Fibroblast of peridontal ligament (primary cell): ENCODE measurements at regions not wholly inside any gene's neighbourhood (a gene's known extent, or its start where the extent isn't known, plus 50 kb on each side); places are given as distances from the start of the nearest gene placed in this dataset.
"Not testable (repeated sequence)": the region's sequence is repeated elsewhere in the genome, so short reads cannot be mapped to it uniquely, and the experiment has no call there.

Experiments
- DNase-seq: peaks from one replicate; pipeline ENCODE4 v3.0.0-alpha.2; 2010; ENCODE audit errors: extremely low read depth

GRCh38 chr3:24684506-24685023 is 189.9 kb upstream of the THRB start:
- no peak for DNase-seq

- peak; percentile 83 for DNase-seq
Observed at GRCh38 chr3:24686808-24687207, 192.2 kb upstream of the THRB start.

DNA sequence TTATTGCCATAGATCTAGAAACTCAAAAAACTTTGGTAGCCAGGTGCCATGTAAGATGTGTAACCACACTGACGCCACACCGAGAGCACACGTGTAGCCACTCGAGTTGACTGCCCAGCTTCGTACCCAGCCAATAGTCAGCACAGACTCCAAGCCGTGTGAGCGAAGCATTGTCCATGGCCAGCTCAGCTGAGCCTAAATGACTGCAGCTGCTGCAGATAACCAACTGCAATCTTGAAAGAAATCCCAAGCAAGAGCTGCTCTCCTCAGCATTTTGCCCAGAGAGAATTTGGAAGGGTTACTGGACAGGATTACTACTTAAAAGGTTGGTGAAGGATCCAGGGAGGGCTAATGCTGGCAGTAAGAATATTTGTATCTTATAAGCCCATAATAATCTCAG is 193.0 kb upstream of the THRB start:
- DNase-seq: no peak

DNA sequence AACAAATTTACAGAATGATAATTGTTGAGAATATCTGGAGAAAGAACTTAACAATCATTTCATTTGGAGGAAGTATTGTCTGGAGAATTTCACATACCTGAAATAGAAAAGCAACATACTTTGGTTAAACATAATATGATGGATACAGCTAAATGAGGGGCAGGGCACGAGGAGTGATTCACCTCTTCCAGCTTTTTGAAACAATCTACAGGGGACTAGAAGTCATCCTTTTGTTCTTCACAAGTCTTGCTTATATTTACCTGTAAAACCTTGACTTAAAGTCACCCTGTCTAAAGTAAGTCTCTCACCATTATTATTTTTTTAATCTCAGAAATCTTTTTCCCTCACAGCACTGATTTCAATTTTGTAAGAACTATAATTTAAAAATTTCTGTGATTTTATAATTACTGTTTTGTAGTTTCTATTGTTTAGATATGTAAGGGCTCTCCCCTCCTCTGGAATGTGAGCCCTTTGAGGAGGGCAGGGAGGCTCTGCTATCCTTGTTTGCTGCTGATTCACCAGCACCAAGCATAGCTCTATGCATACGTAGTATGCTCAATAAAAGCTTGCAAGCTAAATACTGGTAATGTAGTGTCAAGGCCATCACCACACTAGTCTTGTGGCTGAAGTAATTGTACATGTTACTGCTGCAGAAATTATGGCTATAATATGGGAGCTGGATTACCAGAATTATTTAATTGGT is 193.9 kb upstream of the THRB start:
- peak; percentile 19 for DNase-seq

DNA sequence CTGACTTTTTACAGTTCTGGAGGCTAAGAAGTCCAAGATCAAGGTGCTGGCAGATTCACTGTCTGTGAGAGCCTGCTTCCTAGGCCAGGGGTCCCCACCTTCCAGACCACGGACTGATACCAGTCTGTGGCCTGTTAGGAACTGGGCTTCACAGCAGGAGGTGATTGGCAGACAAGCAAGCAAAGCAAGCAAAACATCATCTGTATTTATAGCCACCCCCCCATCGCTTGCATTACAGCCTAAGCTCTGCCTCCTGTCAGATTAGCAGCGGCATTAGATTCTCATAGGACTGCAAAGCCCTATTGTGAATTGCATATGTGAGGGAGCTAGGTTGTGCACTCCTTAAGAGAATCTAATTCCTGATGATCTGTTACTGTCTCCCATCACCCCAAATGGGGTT is 194.7 kb upstream of the THRB start:
- no peak for DNase-seq

DNA sequence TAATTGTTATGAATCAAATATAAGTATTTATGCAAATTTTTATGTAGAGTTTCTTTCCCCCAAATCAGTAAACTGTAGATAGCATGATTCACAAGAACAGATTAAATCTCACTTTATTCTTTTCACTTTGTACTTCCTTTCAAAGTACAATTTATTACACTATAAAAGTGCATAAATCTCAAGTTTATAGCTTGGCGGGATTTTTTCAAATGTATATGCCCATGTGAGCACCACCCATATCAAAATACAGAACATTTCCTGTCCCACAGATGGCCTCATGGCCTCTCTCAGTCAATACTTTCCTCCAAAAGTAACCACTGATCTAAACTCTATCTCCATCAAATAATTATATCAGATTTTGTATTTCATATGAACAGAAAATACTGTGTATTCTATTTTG is 196.1 kb upstream of the THRB start:
- no peak for DNase-seq

DNA sequence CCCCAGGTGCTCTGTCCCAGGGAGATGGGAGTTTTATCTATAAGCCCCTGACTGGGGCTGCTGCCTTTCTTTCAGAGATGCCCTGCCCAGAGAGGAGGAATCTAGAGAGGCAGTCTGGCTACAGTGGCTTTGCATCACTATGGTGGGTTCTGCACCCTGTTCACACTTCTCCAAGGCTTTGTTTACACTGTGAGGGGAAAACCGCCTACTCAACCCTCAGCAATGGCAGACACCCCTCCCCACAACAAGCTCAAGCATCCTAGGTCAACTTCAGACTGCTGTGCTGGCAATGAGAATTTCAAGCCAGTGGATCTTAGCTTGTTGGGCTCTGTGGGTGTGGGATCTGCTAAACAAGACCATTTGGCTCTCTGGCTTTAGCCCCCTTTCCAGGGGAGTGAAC is 204.4 kb upstream of the THRB start:
- not testable (repeated sequence) for DNase-seq

DNA sequence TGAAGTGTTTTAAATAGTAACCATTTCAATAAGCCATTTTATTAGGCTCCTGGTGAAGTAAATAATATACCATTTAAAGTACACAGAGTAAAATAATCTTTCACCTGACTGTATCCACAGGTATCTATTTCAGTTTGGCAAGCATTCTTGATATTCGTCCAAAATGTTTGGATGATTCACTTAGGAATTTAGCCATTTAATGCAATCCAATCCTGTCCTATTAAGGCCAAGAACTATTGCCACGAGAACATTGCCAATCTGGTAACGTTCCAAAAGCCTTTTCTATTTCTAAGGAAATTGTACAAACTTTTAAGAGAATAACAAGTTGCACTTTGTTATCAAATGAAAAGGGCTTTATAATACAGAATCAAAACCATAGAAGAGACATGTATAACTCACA is 209.8 kb upstream of the THRB start:
- peak; percentile 59 for DNase-seq

DNA sequence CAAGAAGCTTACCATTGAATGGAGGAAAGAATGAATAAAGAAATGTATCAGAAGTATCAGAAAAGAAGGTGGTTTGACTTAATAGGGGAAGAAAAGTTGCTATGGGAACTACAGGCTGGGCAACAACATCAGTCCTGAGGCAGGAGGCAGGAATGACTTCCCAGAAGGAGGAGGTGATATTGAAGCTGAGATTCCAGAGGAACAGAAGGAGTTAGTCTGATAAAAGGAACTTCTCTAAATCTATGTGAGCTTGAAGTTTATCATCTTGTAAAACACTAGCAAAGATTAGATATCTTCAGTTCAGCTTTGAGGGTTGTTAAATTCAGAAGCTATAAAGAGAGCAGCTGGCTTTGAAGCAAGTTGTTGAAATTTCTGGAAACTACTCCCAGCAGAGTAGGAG is 213.3 kb upstream of the THRB start:
- DNase-seq: no peak

GRCh38 chr3:24709956-24710355 is 215.3 kb upstream of the THRB start:
- no peak for DNase-seq

GRCh38 chr3:24713516-24713915 is 218.9 kb upstream of the THRB start:
- DNase-seq: no peak

DNA sequence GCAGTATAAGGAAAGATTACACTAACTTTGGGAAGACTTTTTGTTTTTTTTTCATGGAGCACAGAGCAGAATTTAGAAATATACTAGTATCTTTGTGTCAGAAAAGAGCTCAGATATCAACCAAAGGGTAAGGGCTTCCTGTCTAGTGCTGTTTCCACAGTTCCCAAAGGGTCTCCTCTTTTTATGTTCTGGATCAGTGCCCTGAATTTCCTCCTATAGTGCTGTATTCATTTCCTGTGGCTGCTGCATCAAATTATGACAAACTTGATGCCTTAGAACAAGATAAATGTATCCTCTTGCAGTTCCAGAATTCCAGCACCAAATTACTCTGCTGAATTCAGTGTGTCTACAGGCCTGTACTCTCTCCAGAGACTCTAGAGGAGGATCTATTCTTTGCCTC is 219.8 kb upstream of the THRB start:
- DNase-seq: no peak

GRCh38 chr3:24715171-24715792 is 220.6 kb upstream of the THRB start:
- DNase-seq: no peak

GRCh38 chr3:24722087-24722486 is 227.4 kb upstream of the THRB start:
- no peak for DNase-seq

GRCh38 chr3:24725514-24726255 is 231.0 kb upstream of the THRB start:
- DNase-seq: no peak

DNA sequence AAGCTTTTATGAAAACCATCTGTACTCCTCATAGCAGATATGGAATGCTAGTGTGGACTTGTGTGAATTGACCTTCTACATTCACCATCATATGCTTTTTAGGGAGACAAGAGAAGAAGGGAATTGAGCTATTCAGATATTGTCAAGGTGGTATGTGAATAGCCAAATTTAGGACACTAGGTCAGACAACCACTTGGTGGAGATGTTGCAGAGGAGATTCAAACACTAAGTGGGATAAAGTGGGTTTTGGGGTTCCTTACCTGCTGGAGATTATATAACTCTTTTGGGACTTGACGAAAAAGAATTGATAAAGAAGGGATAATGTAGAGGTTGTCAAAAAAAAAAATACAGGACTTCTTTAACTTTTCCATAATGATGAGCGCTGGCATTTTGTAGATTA is 231.8 kb upstream of the THRB start:
- DNase-seq: no peak

- DNase-seq: no peak
Observed at GRCh38 chr3:24730173-24730572, 235.5 kb upstream of the THRB start.

DNA sequence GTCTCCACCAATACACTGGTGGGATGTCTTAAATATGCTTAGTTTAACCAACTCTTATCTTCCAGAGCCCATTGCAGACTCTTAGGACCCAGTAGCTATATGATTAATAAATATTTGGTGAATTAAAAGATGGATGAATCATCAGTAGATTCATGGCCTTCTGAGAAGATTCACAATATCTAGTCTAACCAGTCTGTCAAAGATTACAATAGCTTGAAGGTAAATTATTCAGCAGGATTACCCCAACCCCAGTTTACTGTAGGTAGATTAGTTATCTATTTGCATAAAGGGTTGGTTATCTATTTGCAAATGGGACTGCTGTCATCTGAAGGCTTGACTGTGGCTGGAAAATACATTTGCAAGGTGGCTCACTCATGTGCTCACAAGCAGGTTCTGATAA is 239.4 kb upstream of the THRB start:
- no peak for DNase-seq

DNA sequence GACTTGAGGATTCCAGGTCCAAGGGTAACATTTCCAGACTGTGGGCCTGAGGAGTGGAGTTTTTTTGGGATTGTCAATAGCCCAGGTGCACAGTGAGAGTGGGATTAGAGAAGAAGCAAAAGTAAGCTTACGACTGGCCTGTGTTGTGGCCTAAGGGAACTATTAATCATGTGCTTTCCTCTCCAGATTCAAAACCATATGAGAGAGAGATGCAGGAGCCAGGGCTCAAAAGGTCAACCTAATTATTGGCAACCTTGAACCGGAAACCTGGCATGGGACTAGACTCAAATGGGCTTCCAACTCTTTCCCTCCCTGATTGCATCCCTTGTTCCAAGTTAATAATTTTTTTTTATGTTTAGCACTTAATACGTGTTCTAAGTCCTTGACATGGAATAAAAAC is 242.1 kb upstream of the THRB start:
- DNase-seq: no peak

- DNase-seq: no peak
Observed at GRCh38 chr3:24740326-24740725, 245.7 kb upstream of the THRB start.

- DNase-seq: no peak
Observed at GRCh38 chr3:24741506-24741905, 246.9 kb upstream of the THRB start.

DNA sequence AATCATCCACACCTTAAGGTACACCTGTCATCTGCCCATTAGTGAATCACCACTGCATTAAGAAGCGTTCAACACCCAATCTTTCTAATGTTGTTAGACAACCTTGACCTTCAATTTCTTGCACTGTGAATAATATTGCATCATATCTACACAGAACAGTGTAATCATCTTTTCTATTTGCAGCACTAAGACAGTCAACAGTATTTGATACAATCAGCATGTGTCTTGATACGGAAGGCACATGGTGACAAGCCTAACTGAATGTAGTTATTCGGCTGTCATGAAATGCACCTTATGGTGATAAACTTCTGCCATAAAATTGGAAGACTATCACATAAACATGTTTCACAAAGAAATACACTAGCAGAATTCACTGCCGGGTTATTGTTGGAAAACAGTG is 253.9 kb upstream of the THRB start:
- DNase-seq: no peak

GRCh38 chr3:24751020-24751419 is 256.4 kb upstream of the THRB start:
- DNase-seq: no peak
